ENCODE measurements at regions not wholly inside any gene's neighbourhood (a gene's known extent, or its start where the extent isn't known, plus 50 kb on each side); places are given as distances from the start of the nearest gene placed in this dataset.

DNA sequence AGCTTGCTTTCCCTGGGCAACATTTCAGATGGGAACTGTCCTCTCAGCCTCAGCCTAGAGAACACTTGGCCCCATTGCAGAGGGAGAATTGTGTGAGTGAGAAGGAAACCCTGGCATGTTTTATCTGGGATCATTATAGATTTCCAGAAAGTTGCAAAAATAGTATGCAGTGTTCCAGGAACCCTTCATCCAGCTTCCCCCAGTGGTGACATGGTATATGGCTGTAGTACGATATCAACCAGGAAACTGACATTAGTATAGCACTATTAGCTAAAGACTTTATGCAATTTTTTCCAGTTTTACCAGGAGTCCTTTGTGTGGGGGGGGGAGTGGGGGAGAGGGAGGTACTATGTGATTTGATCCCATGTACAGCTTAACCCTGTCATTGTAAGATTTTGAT, 166.2 kb upstream of the KBTBD8 start:
- intact Hi-C loops (cut with micrococcal nuclease), result no loop called here
- Histone ChIP-seq H3K27ac (ENCODE audit: low read length in 2 of 2) (no peak overlapping the region), H3K9ac (ENCODE audit: low read length) (no peak overlapping the region), H3K79me2 (ENCODE audit: control insufficient read depth, insufficient read depth, low read length) (no peaks in the 10 kb centered on the region), H4K20me1 (ENCODE audit: control insufficient read depth, insufficient read depth, low read length, poor library complexity, severe bottlenecking) (no peaks in the 10 kb centered on the region), H3K4me2 (replicated peaks; ENCODE audit: low read depth, low read length, poor library complexity, severe bottlenecking) (no peak overlapping the region), H3K36me3 (replicated peaks in 1 of 2; ENCODE audit: control extremely low read depth in 1 of 2, control insufficient read depth in 1 of 2, extremely low read depth in 1 of 2, insufficient read depth in 2 of 2, low read length in 1 of 2) (no peaks in the 10 kb centered on the region), H2AFZ (ENCODE audit: insufficient read depth, low read depth, low read length, poor library complexity, severe bottlenecking) (no peak overlapping the region), H3K4me3 (ENCODE audit: control extremely low read depth in 1 of 5, extremely low read depth in 1 of 5, insufficient read depth in 1 of 5, low read depth in 2 of 5, low read length in 4 of 5) (no peak overlapping the region), H3K27me3 (replicated peaks in 1 of 4; ENCODE audit: control extremely low read depth in 1 of 4, control insufficient read depth in 3 of 4, insufficient read depth in 4 of 4, low read length in 3 of 4) (peaks cover 0 to 5% (median 0%) of the 10 kb centered on the region in 4 experiments), H3K9me3 (ENCODE audit: control extremely low read depth in 1 of 3, control insufficient read depth in 2 of 3, insufficient read depth in 1 of 3, low read length in 2 of 3) (no peaks in the 10 kb centered on the region), H3K4me1 (ENCODE audit: control insufficient read depth in 2 of 2, insufficient read depth in 2 of 2, low read length in 2 of 2) (no peaks in the 10 kb centered on the region)
- Mint-ChIP-seq H3K27ac (no peak overlapping the region), H3K27me3 (peaks cover 12% of the 10 kb centered on the region), H3K9me3 (ENCODE audit: insufficient read depth) (no peaks in the 10 kb centered on the region), H3K4me1 (no peaks in the 10 kb centered on the region), H3K4me3 (no peak overlapping the region)
- POLR2A ChIA-PET, result no interaction called here
- WGBS (ENCODE audit: insufficient coverage), result no CpG with 5 or more reads among the region's 1 CpG
- CTCF ChIA-PET, result interaction anchor here (1.2 kb wide), 1 partner anchor 13 kb away, joined by 4 read pairs; no protein-coding TSS in a partner anchor
- DNase-seq, result no peak
- TF ChIP-seq, protein P1, sequence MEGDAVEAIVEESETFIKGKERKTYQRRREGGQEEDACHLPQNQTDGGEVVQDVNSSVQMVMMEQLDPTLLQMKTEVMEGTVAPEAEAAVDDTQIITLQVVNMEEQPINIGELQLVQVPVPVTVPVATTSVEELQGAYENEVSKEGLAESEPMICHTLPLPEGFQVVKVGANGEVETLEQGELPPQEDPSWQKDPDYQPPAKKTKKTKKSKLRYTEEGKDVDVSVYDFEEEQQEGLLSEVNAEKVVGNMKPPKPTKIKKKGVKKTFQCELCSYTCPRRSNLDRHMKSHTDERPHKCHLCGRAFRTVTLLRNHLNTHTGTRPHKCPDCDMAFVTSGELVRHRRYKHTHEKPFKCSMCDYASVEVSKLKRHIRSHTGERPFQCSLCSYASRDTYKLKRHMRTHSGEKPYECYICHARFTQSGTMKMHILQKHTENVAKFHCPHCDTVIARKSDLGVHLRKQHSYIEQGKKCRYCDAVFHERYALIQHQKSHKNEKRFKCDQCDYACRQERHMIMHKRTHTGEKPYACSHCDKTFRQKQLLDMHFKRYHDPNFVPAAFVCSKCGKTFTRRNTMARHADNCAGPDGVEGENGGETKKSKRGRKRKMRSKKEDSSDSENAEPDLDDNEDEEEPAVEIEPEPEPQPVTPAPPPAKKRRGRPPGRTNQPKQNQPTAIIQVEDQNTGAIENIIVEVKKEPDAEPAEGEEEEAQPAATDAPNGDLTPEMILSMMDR (IDR thresholded peaks at IDR 0.05), result no peak
- no peak for TF ChIP-seq EZH2 (IDR thresholded peaks at IDR 0.05; ENCODE audit: borderline replicate concordance, insufficient read depth, low read depth, low read length, poor library complexity, severe bottlenecking)
- no peak for ATAC-seq (ENCODE audit: low read depth)

DNA sequence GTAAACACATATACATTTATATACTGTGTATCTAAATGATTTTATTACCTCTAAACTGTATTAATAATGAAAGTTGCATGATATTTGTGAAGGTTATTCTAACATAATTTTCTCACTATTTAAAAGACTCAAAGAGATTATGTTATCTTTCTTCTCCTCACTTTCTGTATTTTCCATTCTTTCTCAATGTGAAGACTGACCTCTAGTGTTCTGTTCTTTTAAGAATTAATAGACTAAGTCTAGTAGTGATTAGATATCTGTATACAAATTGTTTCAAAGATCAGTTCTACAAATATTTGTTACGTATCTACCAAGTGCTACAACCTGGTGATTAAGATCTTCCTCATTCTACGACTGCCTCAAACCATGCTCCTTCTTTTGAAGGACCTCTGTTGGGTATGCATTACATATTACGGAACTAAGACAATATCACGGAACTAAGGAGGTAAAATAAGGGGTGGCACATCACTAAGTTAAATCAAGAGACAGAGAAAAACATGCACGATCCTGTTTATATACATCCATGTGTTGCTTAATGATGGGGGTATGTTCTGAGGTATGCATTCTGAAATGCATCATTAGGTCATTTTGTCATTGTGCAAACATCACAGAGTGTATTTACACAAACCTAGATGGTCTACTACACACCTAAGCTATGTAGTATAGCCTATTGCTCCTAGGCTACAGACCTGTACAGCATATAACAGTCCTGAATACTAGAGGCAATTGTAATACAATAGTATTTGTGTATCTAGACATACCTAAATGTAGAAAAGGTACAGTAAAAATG, 161.5 kb upstream of the KBTBD8 start:
- POLR2A ChIA-PET, result no interaction called here
- no peaks in the 10 kb centered on the region for H3K27me3 ChIP-seq (replicated peaks in 1 of 4; ENCODE audit: control extremely low read depth in 1 of 4, control insufficient read depth in 3 of 4, insufficient read depth in 4 of 4, low read length in 3 of 4)
- CTCF ChIA-PET, result no interaction called here
- H3K9me3 ChIP-seq (ENCODE audit: control extremely low read depth in 1 of 3, control insufficient read depth in 2 of 3, insufficient read depth in 1 of 3, low read length in 2 of 3), result no peaks in the 10 kb centered on the region
- no peak for ATAC-seq (ENCODE audit: low read depth)
- no peaks in the 10 kb centered on the region for H3K4me1 ChIP-seq (ENCODE audit: control insufficient read depth in 2 of 2, insufficient read depth in 2 of 2, low read length in 2 of 2)
- no peak for TF ChIP-seq EZH2 (IDR thresholded peaks at IDR 0.05; ENCODE audit: borderline replicate concordance, insufficient read depth, low read depth, low read length, poor library complexity, severe bottlenecking)
- TF ChIP-seq, protein P1 (IDR thresholded peaks at IDR 0.05), result no peak
- Mint-ChIP-seq H3K9me3 (ENCODE audit: insufficient read depth) (no peaks in the 10 kb centered on the region), H3K4me3 (no peak overlapping the region), H3K27ac (no peak overlapping the region), H3K27me3 (peaks cover 12% of the 10 kb centered on the region), H3K4me1 (no peaks in the 10 kb centered on the region)
- no peaks in the 10 kb centered on the region for H3K36me3 ChIP-seq (replicated peaks in 1 of 2; ENCODE audit: control extremely low read depth in 1 of 2, control insufficient read depth in 1 of 2, extremely low read depth in 1 of 2, insufficient read depth in 2 of 2, low read length in 1 of 2)
- H4K20me1 ChIP-seq (ENCODE audit: control insufficient read depth, insufficient read depth, low read length, poor library complexity, severe bottlenecking), result no peaks in the 10 kb centered on the region
- no peak overlapping the region for H3K4me2 ChIP-seq (replicated peaks; ENCODE audit: low read depth, low read length, poor library complexity, severe bottlenecking)
- no peak overlapping the region for H3K4me3 ChIP-seq (ENCODE audit: control extremely low read depth in 1 of 5, extremely low read depth in 1 of 5, insufficient read depth in 1 of 5, low read depth in 2 of 5, low read length in 4 of 5)
- no peak overlapping the region for H3K27ac ChIP-seq (ENCODE audit: low read length in 2 of 2)
- DNase-seq, result no peak
- WGBS (ENCODE audit: insufficient coverage), result no CpG with 5 or more reads among the region's 5 CpGs
- H2AFZ ChIP-seq (ENCODE audit: insufficient read depth, low read depth, low read length, poor library complexity, severe bottlenecking), result no peak overlapping the region
- H3K79me2 ChIP-seq (ENCODE audit: control insufficient read depth, insufficient read depth, low read length), result no peaks in the 10 kb centered on the region
- intact Hi-C loops (cut with micrococcal nuclease), result no loop called here
- no peak overlapping the region for H3K9ac ChIP-seq (ENCODE audit: low read length)

Data from B cell (primary cell).